Panc1 (cell line): ENCODE measurements at regions not wholly inside any gene's neighbourhood (a gene's known extent, or its start where the extent isn't known, plus 50 kb on each side); places are given as distances from the start of the nearest gene placed in this dataset.

ENCODE experiments used
- ATAC-seq: fragments of 200-7000 bp; cut with Tn5 transposase; 2 replicates; pipeline ENCODE4 v1.9.1; 2020; ENCODE audit warnings: mild to moderate bottlenecking, moderate library complexity
- BruUV-seq: library from RNA; stranded (reverse); fragments of 400-500 nt; replicated peaks from 2 replicates; lab custom pipeline; 2021; lab: Mats Ljungman, UMichigan
- CTCF ChIA-PET: fragments of 300-600 bp; sonication (Branson Sonifier 250); formaldehyde crosslinking; loops from one replicate; lab custom pipeline; 2022; ENCODE audit warnings: antibody characterized with exemption; lab: Charles Lee
- POLR2A ChIA-PET: fragments of 300-600 bp; sonication (Branson Sonifier 250); formaldehyde crosslinking; loops from one replicate; lab custom pipeline; 2022; ENCODE audit warnings: antibody characterized with exemption; lab: Charles Lee
- DNase-seq: peaks from one replicate; pipeline ENCODE4 v3.0.0-alpha.2; 2010; ENCODE audit warnings: low read depth, low spot score
- H3K27ac ChIP-seq: 2 replicates; pipeline ENCODE4 v1.5.1; 2011; ENCODE audit warnings: mild to moderate bottlenecking, low read length, inconsistent platforms
- H3K27me3 ChIP-seq: fragments of 200-500 bp; sonication (Bioruptor generic); 2 replicates; pipeline ENCODE4 v1.6.0; 2014; ENCODE audit warnings: low read length, inconsistent platforms; ENCODE audit not compliant: control insufficient read depth, insufficient read depth
- H3K36me3 ChIP-seq: fragments of 200-500 bp; sonication (Bioruptor generic); 2 replicates; pipeline ENCODE4 v1.5.1; 2014; ENCODE audit warnings: inconsistent platforms, mild to moderate bottlenecking, low read length, moderate library complexity; ENCODE audit not compliant: control insufficient read depth, insufficient read depth
- H3K4me1 ChIP-seq: 2 replicates; pipeline ENCODE4 v1.5.1; 2011; ENCODE audit warnings: inconsistent platforms, mild to moderate bottlenecking, low read length, moderate library complexity; ENCODE audit not compliant: control insufficient read depth, insufficient read depth
- H3K4me3 ChIP-seq, 2 experiments: 2 replicates each; pipeline ENCODE4 v1.5.1; 2011 to 2012; ENCODE audit warnings: low read depth in 2 of 2, low read length in 2 of 2, mild to moderate bottlenecking in 2 of 2, inconsistent platforms in 1 of 2, moderate library complexity in 1 of 2
- H3K9me3 ChIP-seq: fragments of 200-500 bp; sonication (Bioruptor generic); 2 replicates; pipeline ENCODE4 v1.5.1; 2014; ENCODE audit warnings: low read depth, mild to moderate bottlenecking, inconsistent platforms, low read length, moderate library complexity; ENCODE audit not compliant: control insufficient read depth, insufficient read depth
- POLR2AphosphoS5 ChIP-seq: IDR thresholded peaks from 2 replicates; pipeline ENCODE4 v1.6.1; 2012; ENCODE audit warnings: mild to moderate bottlenecking, low read depth, low read length, moderate library complexity
- SIN3A ChIP-seq: IDR thresholded peaks from 2 replicates; pipeline ENCODE4 v1.6.1; 2012; ENCODE audit warnings: low read depth, mild to moderate bottlenecking, low read length, moderate library complexity, borderline replicate concordance; ENCODE audit not compliant: insufficient read depth
- TCF7L2 ChIP-seq: IDR thresholded peaks from 2 replicates; pipeline ENCODE4 v1.6.1; 2011; ENCODE audit warnings: mild to moderate bottlenecking, low read depth, low read length, inconsistent platforms
- in situ Hi-C: cut with HindIII; loops from 2 replicates; pipeline ENCODE4 v1.10.0; 2016; ENCODE audit warnings: low sequenced_read_pairs, low pct_unique_long_range_greater_than_20kb
- intact Hi-C: fragments of 100-400 bp; cut with micrococcal nuclease; formaldehyde crosslinking; loops from one replicate; pipeline ENCODE4 v1.10.0; 2022; ENCODE audit not compliant: unreplicated experiment
- TF ChIP-seq, protein P1 (sequence below), 2 experiments: IDR thresholded peaks; 2 replicates each; pipeline ENCODE4 v1.6.1; 2011 to 2012; ENCODE audit warnings: low read depth in 2 of 2, control low read depth in 1 of 2, low read length in 1 of 2, mild to moderate bottlenecking in 1 of 2, moderate library complexity in 1 of 2; ENCODE audit not compliant: insufficient read depth in 1 of 2
- TF ChIP-seq, protein P2 (sequence below): fragments of 450-650 bp; IDR thresholded peaks from 2 replicates; pipeline ENCODE4 v1.5.1; 2017; ENCODE audit warnings: mild to moderate bottlenecking

DNA sequence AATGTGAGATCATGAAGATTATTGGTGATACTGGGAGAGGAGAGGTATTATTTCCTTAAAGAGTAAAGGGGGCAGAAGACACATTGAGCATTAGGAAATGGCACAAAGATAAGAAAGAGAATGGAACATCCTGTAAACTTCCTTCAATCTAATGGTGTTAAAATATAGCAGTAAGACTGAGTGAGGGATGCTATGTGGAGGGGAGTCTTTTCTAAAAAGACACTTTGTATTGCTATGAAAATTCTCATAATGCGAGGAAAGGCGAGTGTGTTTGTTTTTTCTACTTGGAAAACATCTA is 405.2 kb downstream of the ARL4A start:
- ChIA-PET CTCF (no interaction called here), POLR2A (no interaction called here)
- Histone ChIP-seq H3K36me3 (no peaks in the 10 kb centered on the region), H3K4me1 (no peaks in the 10 kb centered on the region), H3K27ac (no peak overlapping the region), H3K4me3 (no peak overlapping the region), H3K9me3 (no peaks in the 10 kb centered on the region), H3K27me3 (no peaks in the 10 kb centered on the region)
- DNase-seq (no peak), ATAC-seq (no peak)
- in situ Hi-C loops (no loop called here), intact Hi-C loops (no loop called here)
- TF ChIP-seq TCF7L2: no peak
- no peak for TF ChIP-seq POLR2AphosphoS5
- TF ChIP-seq, protein P1, sequence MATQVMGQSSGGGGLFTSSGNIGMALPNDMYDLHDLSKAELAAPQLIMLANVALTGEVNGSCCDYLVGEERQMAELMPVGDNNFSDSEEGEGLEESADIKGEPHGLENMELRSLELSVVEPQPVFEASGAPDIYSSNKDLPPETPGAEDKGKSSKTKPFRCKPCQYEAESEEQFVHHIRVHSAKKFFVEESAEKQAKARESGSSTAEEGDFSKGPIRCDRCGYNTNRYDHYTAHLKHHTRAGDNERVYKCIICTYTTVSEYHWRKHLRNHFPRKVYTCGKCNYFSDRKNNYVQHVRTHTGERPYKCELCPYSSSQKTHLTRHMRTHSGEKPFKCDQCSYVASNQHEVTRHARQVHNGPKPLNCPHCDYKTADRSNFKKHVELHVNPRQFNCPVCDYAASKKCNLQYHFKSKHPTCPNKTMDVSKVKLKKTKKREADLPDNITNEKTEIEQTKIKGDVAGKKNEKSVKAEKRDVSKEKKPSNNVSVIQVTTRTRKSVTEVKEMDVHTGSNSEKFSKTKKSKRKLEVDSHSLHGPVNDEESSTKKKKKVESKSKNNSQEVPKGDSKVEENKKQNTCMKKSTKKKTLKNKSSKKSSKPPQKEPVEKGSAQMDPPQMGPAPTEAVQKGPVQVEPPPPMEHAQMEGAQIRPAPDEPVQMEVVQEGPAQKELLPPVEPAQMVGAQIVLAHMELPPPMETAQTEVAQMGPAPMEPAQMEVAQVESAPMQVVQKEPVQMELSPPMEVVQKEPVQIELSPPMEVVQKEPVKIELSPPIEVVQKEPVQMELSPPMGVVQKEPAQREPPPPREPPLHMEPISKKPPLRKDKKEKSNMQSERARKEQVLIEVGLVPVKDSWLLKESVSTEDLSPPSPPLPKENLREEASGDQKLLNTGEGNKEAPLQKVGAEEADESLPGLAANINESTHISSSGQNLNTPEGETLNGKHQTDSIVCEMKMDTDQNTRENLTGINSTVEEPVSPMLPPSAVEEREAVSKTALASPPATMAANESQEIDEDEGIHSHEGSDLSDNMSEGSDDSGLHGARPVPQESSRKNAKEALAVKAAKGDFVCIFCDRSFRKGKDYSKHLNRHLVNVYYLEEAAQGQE (IDR thresholded peaks at IDR 0.05; ENCODE audit: insufficient read depth in 1 of 2, low read depth in 2 of 2, low read length in 1 of 2): no peak
- TF ChIP-seq, protein P2, sequence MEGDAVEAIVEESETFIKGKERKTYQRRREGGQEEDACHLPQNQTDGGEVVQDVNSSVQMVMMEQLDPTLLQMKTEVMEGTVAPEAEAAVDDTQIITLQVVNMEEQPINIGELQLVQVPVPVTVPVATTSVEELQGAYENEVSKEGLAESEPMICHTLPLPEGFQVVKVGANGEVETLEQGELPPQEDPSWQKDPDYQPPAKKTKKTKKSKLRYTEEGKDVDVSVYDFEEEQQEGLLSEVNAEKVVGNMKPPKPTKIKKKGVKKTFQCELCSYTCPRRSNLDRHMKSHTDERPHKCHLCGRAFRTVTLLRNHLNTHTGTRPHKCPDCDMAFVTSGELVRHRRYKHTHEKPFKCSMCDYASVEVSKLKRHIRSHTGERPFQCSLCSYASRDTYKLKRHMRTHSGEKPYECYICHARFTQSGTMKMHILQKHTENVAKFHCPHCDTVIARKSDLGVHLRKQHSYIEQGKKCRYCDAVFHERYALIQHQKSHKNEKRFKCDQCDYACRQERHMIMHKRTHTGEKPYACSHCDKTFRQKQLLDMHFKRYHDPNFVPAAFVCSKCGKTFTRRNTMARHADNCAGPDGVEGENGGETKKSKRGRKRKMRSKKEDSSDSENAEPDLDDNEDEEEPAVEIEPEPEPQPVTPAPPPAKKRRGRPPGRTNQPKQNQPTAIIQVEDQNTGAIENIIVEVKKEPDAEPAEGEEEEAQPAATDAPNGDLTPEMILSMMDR: no peak
- no peak for TF ChIP-seq SIN3A
- BruUV-seq: no TSS peak

DNA sequence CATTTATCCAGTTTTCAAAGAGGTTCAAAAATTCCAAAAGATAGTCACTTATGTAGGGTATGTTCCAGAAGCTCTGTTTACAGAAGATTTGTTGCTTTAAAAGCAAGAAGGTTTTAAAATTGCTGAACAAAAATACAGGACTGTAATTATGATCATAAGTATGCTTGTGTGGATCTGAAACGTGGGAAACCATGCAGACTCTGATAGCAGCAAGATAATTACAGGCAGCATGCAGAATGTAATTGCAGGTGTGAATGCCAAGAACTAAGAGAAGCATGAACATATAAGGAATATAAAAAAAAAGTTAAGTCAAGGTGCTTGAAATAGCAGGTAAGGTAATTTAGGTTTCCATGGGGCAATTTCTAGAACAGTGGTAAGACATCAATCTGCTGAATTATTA is 405.7 kb downstream of the ARL4A start:
- intact Hi-C loops (no loop called here), in situ Hi-C loops (no loop called here)
- H3K27me3 ChIP-seq: no peaks in the 10 kb centered on the region
- no peak overlapping the region for H3K27ac ChIP-seq
- TF ChIP-seq SIN3A (no peak), TCF7L2 (no peak), POLR2AphosphoS5 (no peak)
- TF ChIP-seq, protein P2: no peak
- TF ChIP-seq, protein P1 (IDR thresholded peaks at IDR 0.05; ENCODE audit: insufficient read depth in 1 of 2, low read depth in 2 of 2, low read length in 1 of 2): no peak
- ATAC-seq (no peak), DNase-seq (no peak)
- H3K4me3 ChIP-seq: no peak overlapping the region
- POLR2A ChIA-PET: no interaction called here
- BruUV-seq: no TSS peak
- no peaks in the 10 kb centered on the region for H3K4me1 ChIP-seq
- no peaks in the 10 kb centered on the region for H3K36me3 ChIP-seq
- no peaks in the 10 kb centered on the region for H3K9me3 ChIP-seq
- CTCF ChIA-PET: interaction anchor here (0.7 kb wide), 1 partner anchor 51 kb away, joined by 4 read pairs; no protein-coding TSS in a partner anchor
